Uterus (tissue), 3 donors: ENCODE measurements at regions not wholly inside any gene's neighbourhood (a gene's known extent, or its start where the extent isn't known, plus 50 kb on each side); places are given as distances from the start of the nearest gene placed in this dataset.

Experiments
- DNase-seq, 2 donors: peaks; one replicate each; pipeline ENCODE4 v3.0.0-alpha.2; 2019 to 2020
- H3K27ac ChIP-seq, 2 donors: fragments of 200-600 bp; sonication (generic); 1 replicate in 1 of 2; 2 replicates in 1 of 2; pipeline ENCODE4 v1.5.1; 2016 to 2018
- H3K27me3 ChIP-seq, 2 donors: fragments of 200-600 bp; sonication (generic); one replicate each; pipeline ENCODE4 v1.5.1; 2018 to 2019; ENCODE audit warnings: control low read depth in 1 of 2
- H3K36me3 ChIP-seq, 2 donors: fragments of 200-600 bp; sonication (generic); one replicate each; pipeline ENCODE4 v1.5.1; 2019; ENCODE audit warnings: control low read depth in 1 of 2
- H3K4me1 ChIP-seq, 2 donors: fragments of 200-600 bp; sonication (generic); one replicate each; pipeline ENCODE4 v1.5.1; 2018 to 2019; ENCODE audit warnings: control low read depth in 1 of 2
- H3K4me3 ChIP-seq, 2 donors: fragments of 200-600 bp; sonication (generic); 1 replicate in 1 of 2; 2 replicates in 1 of 2; pipeline ENCODE4 v1.5.1; 2018 to 2019; ENCODE audit warnings: mild to moderate bottlenecking in 1 of 2
- H3K9me3 ChIP-seq, 2 donors: fragments of 200-600 bp; sonication (generic); one replicate each; pipeline ENCODE4 v1.5.1; 2019; ENCODE audit warnings: control low read depth in 1 of 2
- POLR2A ChIP-seq, 2 donors: fragments of 450-650 bp; IDR thresholded peaks; one replicate each; pipeline ENCODE4 v1.6.1; 2016; ENCODE audit warnings: antibody characterized with exemption in 2 of 2, mild to moderate bottlenecking in 1 of 2, moderate library complexity in 1 of 2
- intact Hi-C: fragments of 100-400 bp; cut with DNase I; formaldehyde crosslinking; loops from one replicate; pipeline ENCODE4 v1.15.1; 2023; ENCODE audit warnings: low total_unique reads
- TF ChIP-seq, protein P1 (sequence below), 4 experiments: fragments of 200-600 bp in 2 of 4; fragments of 450-650 bp in 2 of 4; sonication (generic) in 2 of 4; IDR thresholded peaks; one replicate each; pipeline ENCODE4 v1.5.1; 2016 to 2019; ENCODE audit warnings: antibody characterized with exemption in 4 of 4, mild to moderate bottlenecking in 2 of 4, moderate library complexity in 1 of 4
- donor health status: DM: yes; HTN: yes; CAD: no.

DNA sequence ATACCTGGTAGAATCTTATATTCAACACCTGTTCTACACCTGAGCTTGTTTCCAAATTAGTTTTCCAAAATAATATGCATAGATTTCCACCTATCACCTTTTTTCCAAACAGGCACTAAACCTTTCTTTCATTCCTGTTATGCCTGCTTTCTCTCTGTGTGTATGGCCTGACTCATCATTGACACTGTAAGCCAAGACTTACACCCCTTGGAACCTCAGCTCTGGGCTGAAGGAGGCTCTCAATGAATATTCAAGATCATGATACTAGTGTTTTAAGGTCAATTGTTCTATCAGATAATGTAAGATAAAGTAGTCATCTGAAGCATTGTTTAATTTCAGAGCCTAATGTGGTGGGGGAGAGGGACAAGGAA, 1193.3 kb downstream of the FLRT2 start:
- H3K27me3 ChIP-seq: no peaks in the 10 kb centered on the region
- H3K36me3 ChIP-seq: no peaks in the 10 kb centered on the region
- H3K27ac ChIP-seq: no peak overlapping the region
- no peaks in the 10 kb centered on the region for H3K4me1 ChIP-seq
- no peaks in the 10 kb centered on the region for H3K9me3 ChIP-seq
- no peak for DNase-seq
- intact Hi-C loops: no loop called here
- no peak overlapping the region for H3K4me3 ChIP-seq
- TF ChIP-seq, protein P1, sequence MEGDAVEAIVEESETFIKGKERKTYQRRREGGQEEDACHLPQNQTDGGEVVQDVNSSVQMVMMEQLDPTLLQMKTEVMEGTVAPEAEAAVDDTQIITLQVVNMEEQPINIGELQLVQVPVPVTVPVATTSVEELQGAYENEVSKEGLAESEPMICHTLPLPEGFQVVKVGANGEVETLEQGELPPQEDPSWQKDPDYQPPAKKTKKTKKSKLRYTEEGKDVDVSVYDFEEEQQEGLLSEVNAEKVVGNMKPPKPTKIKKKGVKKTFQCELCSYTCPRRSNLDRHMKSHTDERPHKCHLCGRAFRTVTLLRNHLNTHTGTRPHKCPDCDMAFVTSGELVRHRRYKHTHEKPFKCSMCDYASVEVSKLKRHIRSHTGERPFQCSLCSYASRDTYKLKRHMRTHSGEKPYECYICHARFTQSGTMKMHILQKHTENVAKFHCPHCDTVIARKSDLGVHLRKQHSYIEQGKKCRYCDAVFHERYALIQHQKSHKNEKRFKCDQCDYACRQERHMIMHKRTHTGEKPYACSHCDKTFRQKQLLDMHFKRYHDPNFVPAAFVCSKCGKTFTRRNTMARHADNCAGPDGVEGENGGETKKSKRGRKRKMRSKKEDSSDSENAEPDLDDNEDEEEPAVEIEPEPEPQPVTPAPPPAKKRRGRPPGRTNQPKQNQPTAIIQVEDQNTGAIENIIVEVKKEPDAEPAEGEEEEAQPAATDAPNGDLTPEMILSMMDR (IDR thresholded peaks at IDR 0.05): no peak
- no peak for TF ChIP-seq POLR2A (IDR thresholded peaks at IDR 0.05)

DNA sequence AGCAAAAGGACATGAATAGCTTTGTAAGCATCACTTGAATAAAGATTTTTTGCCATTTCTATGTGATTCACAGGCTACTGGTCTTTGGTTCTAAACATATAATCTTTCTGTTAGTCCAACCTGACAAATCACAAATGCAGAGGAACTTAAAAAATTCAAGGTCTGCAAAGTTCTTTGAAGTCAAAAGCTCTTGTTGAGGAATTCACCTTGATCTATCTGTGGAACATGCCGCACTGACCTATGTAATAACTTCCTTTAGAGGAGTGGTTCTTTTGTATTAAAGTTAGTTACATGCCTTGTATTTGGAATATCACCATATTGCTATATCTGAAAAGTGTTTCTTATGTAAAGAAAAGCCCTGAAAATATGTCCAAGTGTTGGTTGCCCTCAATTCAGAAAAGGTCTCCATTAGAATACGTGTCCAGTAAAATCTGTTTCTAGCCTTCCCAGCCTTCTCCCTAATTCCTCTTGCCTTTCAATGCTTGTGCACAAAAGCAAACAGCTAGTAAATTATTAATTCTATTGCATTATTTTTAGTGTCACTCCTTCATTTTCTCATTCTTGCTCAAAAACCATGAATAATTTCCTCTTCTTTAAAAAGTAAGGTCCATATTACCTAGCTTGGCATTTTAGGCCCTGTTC, 1192.8 kb downstream of the FLRT2 start:
- no peak overlapping the region for H3K27ac ChIP-seq
- H3K4me3 ChIP-seq: no peak overlapping the region
- no peaks in the 10 kb centered on the region for H3K4me1 ChIP-seq
- no peak for DNase-seq
- H3K27me3 ChIP-seq: no peaks in the 10 kb centered on the region
- TF ChIP-seq, protein P1 (IDR thresholded peaks at IDR 0.05): no peak
- no peak for TF ChIP-seq POLR2A (IDR thresholded peaks at IDR 0.05)
- intact Hi-C loops: no loop called here
- no peaks in the 10 kb centered on the region for H3K36me3 ChIP-seq
- H3K9me3 ChIP-seq: no peaks in the 10 kb centered on the region

DNA sequence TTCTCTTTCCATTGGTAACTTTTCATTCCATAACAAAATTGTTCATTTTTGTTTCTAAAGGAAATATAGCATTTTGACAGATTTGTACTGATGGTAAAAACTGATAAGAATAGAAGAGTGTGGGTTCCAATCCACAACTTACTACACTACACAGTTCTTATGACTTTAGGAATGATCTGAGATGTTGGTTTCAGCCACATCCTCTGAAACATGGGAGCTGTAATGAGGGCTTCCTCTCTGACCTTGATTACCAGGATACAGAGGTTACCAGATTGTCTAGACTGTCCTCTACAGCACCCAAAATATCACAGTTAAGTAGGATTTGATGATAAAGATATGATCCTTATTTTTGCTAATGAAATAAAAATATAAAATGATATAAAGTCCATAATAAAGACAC, 1184.6 kb downstream of the FLRT2 start:
- H3K4me1 ChIP-seq: no peaks in the 10 kb centered on the region
- intact Hi-C loops: no loop called here
- no peak overlapping the region for H3K4me3 ChIP-seq
- H3K9me3 ChIP-seq: no peaks in the 10 kb centered on the region
- H3K27ac ChIP-seq: no peak overlapping the region
- TF ChIP-seq, protein P1 (IDR thresholded peaks at IDR 0.05): no peak
- TF ChIP-seq POLR2A (IDR thresholded peaks at IDR 0.05): no peak
- H3K36me3 ChIP-seq: no peaks in the 10 kb centered on the region
- no peaks in the 10 kb centered on the region for H3K27me3 ChIP-seq
- no peak for DNase-seq

DNA sequence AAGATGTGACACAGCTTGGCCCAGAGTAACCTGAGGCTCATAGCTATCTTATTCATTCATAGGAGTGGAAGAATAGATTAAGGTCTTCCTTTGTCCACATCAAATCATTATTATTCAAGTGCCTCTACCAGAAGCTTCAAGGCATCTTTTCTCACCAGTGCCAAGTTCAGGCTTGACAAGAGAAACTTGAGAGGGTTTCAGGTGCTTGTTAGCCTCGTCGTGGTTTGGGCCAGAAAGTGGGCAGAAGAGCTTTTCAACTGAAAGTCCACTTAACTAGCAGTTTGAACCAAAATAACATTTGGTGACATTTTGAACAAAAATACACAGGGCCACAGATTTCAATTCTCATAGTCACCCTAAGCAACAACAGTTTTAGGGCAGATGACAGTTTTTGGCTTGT, 1184.2 kb downstream of the FLRT2 start:
- H3K27me3 ChIP-seq: no peaks in the 10 kb centered on the region
- TF ChIP-seq, protein P1 (IDR thresholded peaks at IDR 0.05): no peak
- TF ChIP-seq POLR2A (IDR thresholded peaks at IDR 0.05): no peak

DNA sequence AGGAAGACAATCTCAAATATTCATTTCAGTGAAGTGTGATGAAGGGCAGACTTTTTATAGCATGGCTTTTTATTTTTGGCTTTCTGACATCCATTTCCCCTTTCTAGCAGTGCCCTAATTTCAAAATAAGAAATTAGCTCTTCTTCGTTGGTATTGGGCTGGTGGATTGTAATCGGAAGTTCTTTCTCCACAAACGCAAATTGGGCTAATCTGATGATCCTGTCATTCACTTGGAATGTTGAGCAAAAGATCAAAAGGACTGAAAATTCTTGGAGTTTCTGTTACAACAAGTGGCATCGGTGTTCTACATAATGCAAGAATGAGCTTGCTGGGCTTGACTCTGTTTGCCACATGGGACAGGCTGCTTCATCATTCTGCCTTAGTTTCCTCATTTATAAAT, 1182.8 kb downstream of the FLRT2 start:
- TF ChIP-seq, protein P1 (IDR thresholded peaks at IDR 0.05): no peak
- TF ChIP-seq POLR2A (IDR thresholded peaks at IDR 0.05): no peak
- Histone ChIP-seq H3K36me3 (no peaks in the 10 kb centered on the region), H3K9me3 (no peaks in the 10 kb centered on the region), H3K27me3 (no peaks in the 10 kb centered on the region), H3K4me1 (no peaks in the 10 kb centered on the region), H3K27ac (no peak overlapping the region), H3K4me3 (no peak overlapping the region)
- intact Hi-C loops: no loop called here
- no peak for DNase-seq

More for the DNA sequence above, 1184.2 kb downstream of the FLRT2 start:
- no peaks in the 10 kb centered on the region for H3K4me1 ChIP-seq
- no peaks in the 10 kb centered on the region for H3K36me3 ChIP-seq
- no peak overlapping the region for H3K4me3 ChIP-seq
- no peaks in the 10 kb centered on the region for H3K9me3 ChIP-seq
- no peak overlapping the region for H3K27ac ChIP-seq
- no peak for DNase-seq
- intact Hi-C loops: no loop called here
